ENCODE measurements at regions not wholly inside any gene's neighbourhood (a gene's known extent, or its start where the extent isn't known, plus 50 kb on each side); places are given as distances from the start of the nearest gene placed in this dataset.

- H3K36me3 Mint-ChIP-seq (ENCODE audit: unreplicated experiment), result no peaks in the 10 kb centered on the region
- TF ChIP-seq, protein P1, sequence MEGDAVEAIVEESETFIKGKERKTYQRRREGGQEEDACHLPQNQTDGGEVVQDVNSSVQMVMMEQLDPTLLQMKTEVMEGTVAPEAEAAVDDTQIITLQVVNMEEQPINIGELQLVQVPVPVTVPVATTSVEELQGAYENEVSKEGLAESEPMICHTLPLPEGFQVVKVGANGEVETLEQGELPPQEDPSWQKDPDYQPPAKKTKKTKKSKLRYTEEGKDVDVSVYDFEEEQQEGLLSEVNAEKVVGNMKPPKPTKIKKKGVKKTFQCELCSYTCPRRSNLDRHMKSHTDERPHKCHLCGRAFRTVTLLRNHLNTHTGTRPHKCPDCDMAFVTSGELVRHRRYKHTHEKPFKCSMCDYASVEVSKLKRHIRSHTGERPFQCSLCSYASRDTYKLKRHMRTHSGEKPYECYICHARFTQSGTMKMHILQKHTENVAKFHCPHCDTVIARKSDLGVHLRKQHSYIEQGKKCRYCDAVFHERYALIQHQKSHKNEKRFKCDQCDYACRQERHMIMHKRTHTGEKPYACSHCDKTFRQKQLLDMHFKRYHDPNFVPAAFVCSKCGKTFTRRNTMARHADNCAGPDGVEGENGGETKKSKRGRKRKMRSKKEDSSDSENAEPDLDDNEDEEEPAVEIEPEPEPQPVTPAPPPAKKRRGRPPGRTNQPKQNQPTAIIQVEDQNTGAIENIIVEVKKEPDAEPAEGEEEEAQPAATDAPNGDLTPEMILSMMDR (IDR thresholded peaks at IDR 0.05; ENCODE audit: partially characterized antibody, unreplicated experiment), result no peak
- no peaks in the 10 kb centered on the region for H3K4me1 Mint-ChIP-seq (ENCODE audit: low read depth, unreplicated experiment)
- peaks cover 1% of the 10 kb centered on the region for H3K9me3 Mint-ChIP-seq (ENCODE audit: unreplicated experiment)
- H3K4me3 Mint-ChIP-seq (ENCODE audit: unreplicated experiment), result no peak overlapping the region
- no peak for DNase-seq
- no peak overlapping the region for H3K27ac Mint-ChIP-seq (ENCODE audit: unreplicated experiment)
- no peaks in the 10 kb centered on the region for H3K27me3 Mint-ChIP-seq (ENCODE audit: unreplicated experiment)
These were observed 106.6 kb upstream of the PJA2 start for GRCh38 chr5:109516390-109516789.

- TF ChIP-seq, protein P1 (IDR thresholded peaks at IDR 0.05; ENCODE audit: partially characterized antibody, unreplicated experiment), result no peak
- no peak overlapping the region for H3K4me3 Mint-ChIP-seq (ENCODE audit: unreplicated experiment)
- no peaks in the 10 kb centered on the region for H3K36me3 Mint-ChIP-seq (ENCODE audit: unreplicated experiment)
- no peaks in the 10 kb centered on the region for H3K27me3 Mint-ChIP-seq (ENCODE audit: unreplicated experiment)
- H3K27ac Mint-ChIP-seq (ENCODE audit: unreplicated experiment), result no peak overlapping the region
- H3K4me1 Mint-ChIP-seq (ENCODE audit: low read depth, unreplicated experiment), result peaks cover 5% of the 10 kb centered on the region
- H3K9me3 Mint-ChIP-seq (ENCODE audit: unreplicated experiment), result no peaks in the 10 kb centered on the region
- no peak for DNase-seq
These were observed 102.4 kb upstream of the PJA2 start for GRCh38 chr5:109511980-109512734.

GRCh38 chr5:109506556-109506955, 96.8 kb upstream of the PJA2 start:
- Mint-ChIP-seq H3K27ac (ENCODE audit: unreplicated experiment) (no peak overlapping the region), H3K9me3 (ENCODE audit: unreplicated experiment) (peaks cover 2% of the 10 kb centered on the region)
- TF ChIP-seq, protein P1 (IDR thresholded peaks at IDR 0.05; ENCODE audit: partially characterized antibody, unreplicated experiment), result no peak

DNA sequence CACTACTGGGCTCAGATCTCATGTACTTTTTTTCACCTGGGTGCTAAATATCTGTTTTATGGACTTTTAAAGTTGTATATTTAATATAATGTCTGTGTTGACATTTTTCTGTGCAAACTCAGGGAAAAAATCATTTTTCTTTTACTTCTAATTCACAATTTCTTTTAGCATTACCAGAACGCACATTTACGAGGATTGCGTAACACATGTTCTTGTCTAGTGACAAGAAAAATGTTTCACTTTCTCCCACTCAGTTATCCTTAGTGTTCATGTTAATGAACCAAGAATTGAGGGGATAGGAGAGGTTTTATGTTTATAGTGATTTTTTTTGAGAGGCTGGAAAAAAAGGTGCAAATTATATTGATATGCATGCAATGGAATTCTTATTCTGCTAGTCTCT, 86.3 kb upstream of the PJA2 start:
- TF ChIP-seq, protein P1 (IDR thresholded peaks at IDR 0.05; ENCODE audit: partially characterized antibody, unreplicated experiment), result no peak
- no peak overlapping the region for H3K27ac Mint-ChIP-seq (ENCODE audit: unreplicated experiment)
- no peak overlapping the region for H3K4me3 Mint-ChIP-seq (ENCODE audit: unreplicated experiment)
- H3K36me3 Mint-ChIP-seq (ENCODE audit: unreplicated experiment), result no peaks in the 10 kb centered on the region
- H3K9me3 Mint-ChIP-seq (ENCODE audit: unreplicated experiment), result no peaks in the 10 kb centered on the region
- no peaks in the 10 kb centered on the region for H3K4me1 Mint-ChIP-seq (ENCODE audit: low read depth, unreplicated experiment)
- DNase-seq, result no peak
- no peaks in the 10 kb centered on the region for H3K27me3 Mint-ChIP-seq (ENCODE audit: unreplicated experiment)

More at GRCh38 chr5:109506556-109506955, 96.8 kb upstream of the PJA2 start:
- no peak for DNase-seq
- Mint-ChIP-seq H3K4me1 (ENCODE audit: low read depth, unreplicated experiment) (peaks cover 5% of the 10 kb centered on the region), H3K27me3 (ENCODE audit: unreplicated experiment) (peaks cover 1% of the 10 kb centered on the region), H3K36me3 (ENCODE audit: unreplicated experiment) (no peaks in the 10 kb centered on the region), H3K4me3 (ENCODE audit: unreplicated experiment) (no peak overlapping the region)

GRCh38 chr5:109487753-109488420, 78.1 kb upstream of the PJA2 start:
- TF ChIP-seq, protein P1 (IDR thresholded peaks at IDR 0.05; ENCODE audit: partially characterized antibody, unreplicated experiment), result no peak
- DNase-seq, result no peak
- Mint-ChIP-seq H3K27me3 (ENCODE audit: unreplicated experiment) (no peaks in the 10 kb centered on the region), H3K4me3 (ENCODE audit: unreplicated experiment) (no peak overlapping the region), H3K36me3 (ENCODE audit: unreplicated experiment) (no peaks in the 10 kb centered on the region), H3K4me1 (ENCODE audit: low read depth, unreplicated experiment) (no peaks in the 10 kb centered on the region), H3K27ac (ENCODE audit: unreplicated experiment) (no peak overlapping the region), H3K9me3 (ENCODE audit: unreplicated experiment) (peaks cover 6% of the 10 kb centered on the region)
